Neural progenitor cell (in vitro differentiated cells): ENCODE measurements at regions not wholly inside any gene's neighbourhood (a gene's known extent, or its start where the extent isn't known, plus 50 kb on each side); places are given as distances from the start of the nearest gene placed in this dataset.

ENCODE experiments used
- EZH2 ChIP-seq: fragments of 200-600 bp; sonication (generic); IDR thresholded peaks from 2 replicates; pipeline ENCODE4 v1.6.1; 2017; ENCODE audit warnings: antibody characterized with exemption, mild to moderate bottlenecking, moderate library complexity
- TF ChIP-seq, protein P1 (sequence below): fragments of 200-600 bp; sonication (generic); IDR thresholded peaks from 2 replicates; pipeline ENCODE4 v1.5.1; 2017; ENCODE audit warnings: antibody characterized with exemption, mild to moderate bottlenecking

DNA sequence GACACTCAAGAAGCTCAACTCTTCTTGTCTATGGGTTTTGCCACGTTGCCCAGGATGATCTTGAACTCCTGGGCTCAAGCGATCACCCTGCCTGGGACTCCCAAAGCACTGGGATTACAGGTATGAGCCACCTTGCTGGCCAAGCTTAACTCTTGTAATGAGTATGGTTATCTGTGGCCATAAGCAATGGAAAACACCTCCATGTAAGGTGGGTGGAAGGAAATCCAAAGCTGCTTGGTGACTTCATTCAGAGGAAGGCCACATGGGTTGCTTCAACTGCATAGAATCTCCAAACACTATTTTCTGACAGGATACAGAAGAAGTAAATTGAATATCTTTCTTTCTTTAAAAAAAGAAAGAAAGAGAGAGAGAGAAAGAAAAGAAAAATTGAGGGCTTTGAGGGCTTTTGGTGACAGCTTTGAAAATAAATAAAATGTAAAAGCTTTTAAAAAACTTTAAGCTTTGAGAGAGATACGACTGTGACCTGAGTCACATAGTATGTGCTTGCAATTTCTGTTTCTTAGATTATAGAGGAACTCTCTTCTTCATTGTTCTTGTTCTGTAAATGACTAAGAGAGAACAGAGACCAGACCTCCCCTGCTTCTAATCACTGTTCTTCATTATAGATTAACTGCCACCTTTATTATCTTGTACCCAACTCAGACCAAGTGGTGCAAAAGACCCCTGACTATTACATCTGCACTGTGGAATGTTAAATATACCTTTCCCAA, 123.1 kb upstream of the NDUFV2 start:
- TF ChIP-seq, protein P1, sequence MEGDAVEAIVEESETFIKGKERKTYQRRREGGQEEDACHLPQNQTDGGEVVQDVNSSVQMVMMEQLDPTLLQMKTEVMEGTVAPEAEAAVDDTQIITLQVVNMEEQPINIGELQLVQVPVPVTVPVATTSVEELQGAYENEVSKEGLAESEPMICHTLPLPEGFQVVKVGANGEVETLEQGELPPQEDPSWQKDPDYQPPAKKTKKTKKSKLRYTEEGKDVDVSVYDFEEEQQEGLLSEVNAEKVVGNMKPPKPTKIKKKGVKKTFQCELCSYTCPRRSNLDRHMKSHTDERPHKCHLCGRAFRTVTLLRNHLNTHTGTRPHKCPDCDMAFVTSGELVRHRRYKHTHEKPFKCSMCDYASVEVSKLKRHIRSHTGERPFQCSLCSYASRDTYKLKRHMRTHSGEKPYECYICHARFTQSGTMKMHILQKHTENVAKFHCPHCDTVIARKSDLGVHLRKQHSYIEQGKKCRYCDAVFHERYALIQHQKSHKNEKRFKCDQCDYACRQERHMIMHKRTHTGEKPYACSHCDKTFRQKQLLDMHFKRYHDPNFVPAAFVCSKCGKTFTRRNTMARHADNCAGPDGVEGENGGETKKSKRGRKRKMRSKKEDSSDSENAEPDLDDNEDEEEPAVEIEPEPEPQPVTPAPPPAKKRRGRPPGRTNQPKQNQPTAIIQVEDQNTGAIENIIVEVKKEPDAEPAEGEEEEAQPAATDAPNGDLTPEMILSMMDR, result no peak
- TF ChIP-seq EZH2, result no peak
